CD4-positive, alpha-beta T cell treated with Interleukin-1 beta for 1 hour (primary cell): ENCODE measurements at regions not wholly inside any gene's neighbourhood (a gene's known extent, or its start where the extent isn't known, plus 50 kb on each side); places are given as distances from the start of the nearest gene placed in this dataset.
"Not testable (repeated sequence)": the region's sequence is repeated elsewhere in the genome, so short reads cannot be mapped to it uniquely, and the experiment has no call there.

Source experiments
- DNase-seq, 2 donors: peaks; one replicate each; pipeline ENCODE4 v3.0.0-alpha.2; 2020 to 2022

- DNase-seq, result no peak
Measured at GRCh38 chr4:188680004-188680666, 540.9 kb downstream of the TRIML1 start.

- DNase-seq, result no peak
Measured at GRCh38 chr4:188680667-188681063, 541.4 kb downstream of the TRIML1 start.

GRCh38 chr4:188682321-188682720, 543.1 kb downstream of the TRIML1 start:
- DNase-seq, result no peak

- no peak for DNase-seq
Measured at GRCh38 chr4:188683571-188683970, 544.3 kb downstream of the TRIML1 start.

GRCh38 chr4:188688956-188689355, 549.7 kb downstream of the TRIML1 start:
- no peak for DNase-seq

- DNase-seq, result no peak
Measured at GRCh38 chr4:188691811-188692210, 552.6 kb downstream of the TRIML1 start.

GRCh38 chr4:188695261-188695660, 556.0 kb downstream of the TRIML1 start:
- no peak for DNase-seq

- no peak for DNase-seq
Measured at GRCh38 chr4:188697243-188697642, 558.0 kb downstream of the TRIML1 start.

GRCh38 chr4:188701952-188702351, 562.7 kb downstream of the TRIML1 start:
- DNase-seq, result no peak

- DNase-seq, result no peak
Measured at GRCh38 chr4:188704288-188704687, 565.0 kb downstream of the TRIML1 start.

GRCh38 chr4:188707036-188707435, 567.8 kb downstream of the TRIML1 start:
- no peak for DNase-seq

GRCh38 chr4:188714501-188714900, 575.3 kb downstream of the TRIML1 start:
- no peak for DNase-seq

- no peak for DNase-seq
Measured at GRCh38 chr4:188714907-188715306, 575.7 kb downstream of the TRIML1 start.

GRCh38 chr4:188717661-188718060, 578.4 kb downstream of the TRIML1 start:
- DNase-seq, result no peak

GRCh38 chr4:188719794-188720193, 580.6 kb downstream of the TRIML1 start:
- DNase-seq, result no peak

- DNase-seq, result no peak
Measured at GRCh38 chr4:188722911-188723310, 583.7 kb downstream of the TRIML1 start.

- no peak for DNase-seq
Measured at GRCh38 chr4:188727746-188728145, 588.5 kb downstream of the TRIML1 start.

- no peak for DNase-seq
Measured at GRCh38 chr4:188728359-188728758, 589.1 kb downstream of the TRIML1 start.

- DNase-seq, result no peak
Measured at GRCh38 chr4:188732131-188732530, 592.9 kb downstream of the TRIML1 start.

GRCh38 chr4:188735082-188735481, 595.8 kb downstream of the TRIML1 start:
- DNase-seq, result no peak

GRCh38 chr4:188737251-188738002, 598.2 kb downstream of the TRIML1 start:
- no peak for DNase-seq

- not testable (repeated sequence) for DNase-seq
Measured at GRCh38 chr4:188738290-188738689, 599.0 kb downstream of the TRIML1 start.

GRCh38 chr4:188740172-188740571, 600.9 kb downstream of the TRIML1 start:
- not testable (repeated sequence) for DNase-seq

- not testable (repeated sequence) for DNase-seq
Measured at GRCh38 chr4:188740791-188741190, 601.5 kb downstream of the TRIML1 start.
